Trophoblast cell (in vitro differentiated cells and primary cell): ENCODE measurements at regions not wholly inside any gene's neighbourhood (a gene's known extent, or its start where the extent isn't known, plus 50 kb on each side); places are given as distances from the start of the nearest gene placed in this dataset.

Experiments
- DNase-seq, 2 donors: peaks; one replicate each; pipeline ENCODE4 v3.0.0-alpha.2; 2016
- H2AFZ ChIP-seq: 2 replicates; pipeline ENCODE4 v1.6.1; 2013; ENCODE audit warnings: low read length, moderate library complexity, mild to moderate bottlenecking; ENCODE audit not compliant: insufficient read depth, poor library complexity
- H2AK5ac ChIP-seq: 2 replicates; pipeline ENCODE4 v1.6.1; 2013; ENCODE audit warnings: mild to moderate bottlenecking, low read length
- H2BK120ac ChIP-seq: 2 replicates; pipeline ENCODE4 v1.6.1; 2013; ENCODE audit warnings: low read length, mild to moderate bottlenecking, moderate library complexity; ENCODE audit not compliant: insufficient read depth, poor library complexity
- H2BK12ac ChIP-seq: 2 replicates; pipeline ENCODE4 v1.6.1; 2013; ENCODE audit warnings: mild to moderate bottlenecking, low read length, moderate library complexity
- H2BK5ac ChIP-seq: 2 replicates; pipeline ENCODE4 v1.6.1; 2013; ENCODE audit warnings: low read length, low read depth, moderate library complexity, mild to moderate bottlenecking; ENCODE audit not compliant: poor library complexity
- H3K14ac ChIP-seq: 2 replicates; pipeline ENCODE4 v1.6.1; 2013; ENCODE audit warnings: mild to moderate bottlenecking, low read length
- H3K18ac ChIP-seq: 2 replicates; pipeline ENCODE4 v1.6.1; 2013; ENCODE audit warnings: mild to moderate bottlenecking, low read length
- H3K23ac ChIP-seq: 2 replicates; pipeline ENCODE4 v1.6.1; 2013; ENCODE audit warnings: low read length
- H3K27ac ChIP-seq: 2 replicates; pipeline ENCODE4 v1.5.1; 2013; ENCODE audit warnings: low read depth, mild to moderate bottlenecking, inconsistent platforms, low read length, moderate library complexity
- H3K27me3 ChIP-seq: 2 replicates; pipeline ENCODE4 v1.6.1; 2013; ENCODE audit warnings: inconsistent platforms, mild to moderate bottlenecking, low read length, moderate library complexity; ENCODE audit not compliant: insufficient read depth
- H3K36me3 ChIP-seq, 2 experiments: 1 replicate in 1 of 2; 2 replicates in 1 of 2; pipeline ENCODE4 v1.6.1; 2013; ENCODE audit warnings: low read length in 2 of 2, mild to moderate bottlenecking in 2 of 2, moderate library complexity in 1 of 2; ENCODE audit not compliant: insufficient read depth in 2 of 2, control insufficient read depth in 1 of 2
- H3K4ac ChIP-seq: 2 replicates; pipeline ENCODE4 v1.6.1; 2013; ENCODE audit warnings: low read depth, mild to moderate bottlenecking, low read length, moderate library complexity
- H3K4me1 ChIP-seq, 2 experiments: 1 replicate in 1 of 2; 2 replicates in 1 of 2; pipeline ENCODE4 v1.6.1; 2013; ENCODE audit warnings: low read length in 2 of 2, mild to moderate bottlenecking in 2 of 2, moderate library complexity in 1 of 2; ENCODE audit not compliant: insufficient read depth in 2 of 2, control insufficient read depth in 1 of 2
- H3K4me2 ChIP-seq: 2 replicates; pipeline ENCODE4 v1.6.1; 2013; ENCODE audit warnings: inconsistent platforms, mild to moderate bottlenecking, low read length, moderate library complexity
- H3K4me3 ChIP-seq: 2 replicates; pipeline ENCODE4 v1.5.1; 2013; ENCODE audit warnings: mild to moderate bottlenecking, low read depth, low read length, inconsistent platforms
- H3K79me1 ChIP-seq: one replicate; pipeline ENCODE4 v1.6.1; 2013; ENCODE audit warnings: low read length
- H3K79me2 ChIP-seq: 2 replicates; pipeline ENCODE4 v1.6.1; 2013; ENCODE audit warnings: low read length, mild to moderate bottlenecking; ENCODE audit not compliant: control insufficient read depth, insufficient read depth, poor library complexity
- H3K9ac ChIP-seq: 2 replicates; pipeline ENCODE4 v1.6.1; 2013; ENCODE audit warnings: mild to moderate bottlenecking, low read length
- H3K9me3 ChIP-seq: 2 replicates; pipeline ENCODE4 v1.6.1; 2013; ENCODE audit warnings: low read depth, mild to moderate bottlenecking, control low read depth, inconsistent platforms, low read length; ENCODE audit not compliant: insufficient read depth
- H4K12ac ChIP-seq: 2 replicates; pipeline ENCODE4 v1.6.1; 2013; ENCODE audit warnings: low read depth, mild to moderate bottlenecking, low read length, moderate library complexity
- H4K8ac ChIP-seq: 2 replicates; pipeline ENCODE4 v1.6.1; 2013; ENCODE audit warnings: low read depth, mild to moderate bottlenecking, low read length, moderate library complexity
- H4K91ac ChIP-seq: one replicate; pipeline ENCODE4 v1.6.1; 2013; ENCODE audit warnings: low read depth, mild to moderate bottlenecking, low read length, moderate library complexity
- WGBS: extraction: QIAGEN DNeasy Blood & Tissue Kit; methylation state at CpG from one replicate; pipeline ENCODE4 v1.1.7; 2013; ENCODE audit warnings: missing lambda C conversion rate; ENCODE audit not compliant: insufficient read length, insufficient coverage; ENCODE audit errors: extremely low coverage; 5-methylcytosine and 5-hydroxymethylcytosine counted together

DNA sequence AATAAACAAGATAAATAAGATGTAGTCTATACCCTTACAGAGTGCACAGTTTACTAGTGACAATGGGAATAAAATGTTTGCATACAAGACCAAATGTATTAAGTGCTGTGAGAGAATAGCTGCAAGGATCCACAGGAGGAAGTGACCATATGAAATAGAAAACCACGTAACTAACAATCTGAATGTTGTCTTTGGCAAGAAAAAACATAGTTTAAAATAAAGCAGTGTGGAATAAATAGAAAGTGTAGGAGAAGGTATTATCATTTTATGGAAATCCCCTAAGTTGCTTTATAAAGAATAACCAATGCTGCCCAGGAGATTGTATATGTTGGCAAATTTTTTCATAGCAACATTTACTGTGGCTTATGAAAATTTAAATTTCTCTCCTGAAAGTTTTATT lies 116.1 kb downstream of the PCDH7 start:
- H4K91ac ChIP-seq = no peak overlapping the region
- H2AFZ ChIP-seq = no peak overlapping the region
- no peaks in the 10 kb centered on the region for H3K27me3 ChIP-seq
- no peak overlapping the region for H4K12ac ChIP-seq
- no peak overlapping the region for H3K23ac ChIP-seq
- H3K36me3 ChIP-seq = no peaks in the 10 kb centered on the region
- H2AK5ac ChIP-seq = no peak overlapping the region
- no peak overlapping the region for H2BK12ac ChIP-seq
- peaks cover 2 to 5% of the 10 kb centered on the region in 2 experiments for H3K4me1 ChIP-seq
- H3K27ac ChIP-seq = no peak overlapping the region
- H3K79me2 ChIP-seq = no peaks in the 10 kb centered on the region
- no CpG with 5 or more reads among the region's 1 CpG for WGBS
- H3K14ac ChIP-seq = no peak overlapping the region
- H3K9me3 ChIP-seq = no peaks in the 10 kb centered on the region
- H4K8ac ChIP-seq = no peak overlapping the region
- H3K9ac ChIP-seq = no peak overlapping the region
- no peak overlapping the region for H3K4me3 ChIP-seq
- no peak overlapping the region for H2BK120ac ChIP-seq
- no peak overlapping the region for H3K4me2 ChIP-seq
- no peak for DNase-seq
- no peak overlapping the region for H2BK5ac ChIP-seq
- no peak overlapping the region for H3K18ac ChIP-seq
- H3K4ac ChIP-seq = no peak overlapping the region
- H3K79me1 ChIP-seq = no peaks in the 10 kb centered on the region

DNA sequence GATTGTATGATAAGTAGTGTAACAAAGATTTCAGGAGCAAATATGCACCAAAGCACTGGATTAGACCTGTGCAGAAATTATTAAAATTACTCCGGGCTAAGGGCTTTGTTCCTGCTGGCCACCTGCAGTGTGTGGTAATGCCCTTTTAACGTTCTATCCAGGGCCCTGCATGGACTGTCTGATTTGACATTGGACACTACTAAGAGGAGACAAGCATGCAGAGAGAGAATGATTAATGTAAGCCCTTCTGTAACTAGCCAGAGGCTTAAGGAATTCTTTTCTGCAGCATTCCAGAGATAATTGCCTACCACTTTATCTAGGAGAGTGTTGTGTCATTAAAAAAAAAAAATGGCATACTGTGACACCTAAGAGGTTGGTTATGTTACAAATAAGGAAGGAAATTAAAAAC lies 117.0 kb downstream of the PCDH7 start:
- Histone ChIP-seq H3K4me3 (no peak overlapping the region), H3K4me1 (peaks cover 2 to 5% of the 10 kb centered on the region in 2 experiments)

DNA sequence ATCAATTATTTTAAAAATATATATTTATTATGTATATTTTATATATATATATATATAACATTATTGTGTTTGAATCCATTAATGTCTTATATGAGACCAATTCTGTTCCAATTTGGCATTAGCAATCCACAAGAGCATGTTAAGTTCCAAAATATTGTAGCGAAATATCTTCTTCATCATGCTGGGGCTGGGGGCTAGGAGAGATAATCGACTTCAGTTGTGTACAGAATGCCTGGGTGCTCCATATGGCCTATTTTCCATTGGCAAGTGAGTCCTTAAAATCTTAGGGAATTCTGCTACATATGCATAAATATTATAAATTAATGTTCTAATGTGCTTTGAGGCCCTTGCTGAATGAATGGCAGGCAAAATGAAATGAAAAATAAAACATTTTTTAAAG lies 117.7 kb downstream of the PCDH7 start:
- Histone ChIP-seq H3K9me3 (no peaks in the 10 kb centered on the region), H3K79me2 (no peaks in the 10 kb centered on the region), H4K91ac (peak overlapping the region; percentile 74)

More for the DNA sequence above, 117.0 kb downstream of the PCDH7 start:
- H3K27me3 ChIP-seq = no peaks in the 10 kb centered on the region
- H2BK120ac ChIP-seq = no peak overlapping the region
- no peak overlapping the region for H3K9ac ChIP-seq
- no peaks in the 10 kb centered on the region for H3K79me2 ChIP-seq
- H2AK5ac ChIP-seq = no peak overlapping the region
- H3K4me2 ChIP-seq = no peak overlapping the region
- peak; percentile 22 to 46 for DNase-seq
- H3K14ac ChIP-seq = no peak overlapping the region
- H2BK12ac ChIP-seq = no peak overlapping the region
- H3K27ac ChIP-seq = peak overlapping the region; percentile 74
- H4K8ac ChIP-seq = no peak overlapping the region
- H2AFZ ChIP-seq = no peak overlapping the region
- H3K9me3 ChIP-seq = no peaks in the 10 kb centered on the region
- no peak overlapping the region for H4K12ac ChIP-seq
- no peaks in the 10 kb centered on the region for H3K79me1 ChIP-seq
- no peak overlapping the region for H2BK5ac ChIP-seq
- H3K36me3 ChIP-seq = no peaks in the 10 kb centered on the region
- H3K23ac ChIP-seq = no peak overlapping the region
- H3K18ac ChIP-seq = no peak overlapping the region
- no CpG with 5 or more reads among the region's 2 CpGs for WGBS
- no peak overlapping the region for H4K91ac ChIP-seq
- no peak overlapping the region for H3K4ac ChIP-seq

DNA sequence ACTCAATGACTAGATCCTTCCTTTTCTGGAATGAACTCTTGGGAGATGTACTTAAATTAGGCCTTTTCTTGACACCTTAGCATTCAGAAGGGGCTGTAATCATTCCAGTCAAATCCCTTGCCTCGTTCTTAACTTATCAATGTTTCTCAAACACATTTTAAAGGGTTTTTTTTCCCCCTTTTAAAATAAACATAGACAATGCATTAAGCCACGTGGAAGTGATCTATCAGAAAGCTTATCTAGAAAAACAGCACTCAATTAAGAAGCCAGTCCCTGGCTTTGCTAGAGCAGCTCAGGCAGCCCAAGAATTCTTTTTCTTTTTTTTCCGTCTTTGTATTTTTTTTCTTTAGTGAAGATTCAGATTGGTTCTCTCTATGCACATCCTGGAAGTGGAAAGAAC lies 118.2 kb downstream of the PCDH7 start:
- no peaks in the 10 kb centered on the region for H3K36me3 ChIP-seq
- H4K91ac ChIP-seq = no peak overlapping the region
- H2AFZ ChIP-seq = no peak overlapping the region
- peaks cover 4 to 7% of the 10 kb centered on the region in 2 experiments for H3K4me1 ChIP-seq
- H3K4me2 ChIP-seq = no peak overlapping the region
- no peaks in the 10 kb centered on the region for H3K27me3 ChIP-seq
- H2BK12ac ChIP-seq = no peak overlapping the region
- no peaks in the 10 kb centered on the region for H3K79me2 ChIP-seq
- no peak overlapping the region for H2BK120ac ChIP-seq
- H3K4me3 ChIP-seq = no peak overlapping the region
- DNase-seq = no peak
- no peak overlapping the region for H4K12ac ChIP-seq
- WGBS = no CpG with 5 or more reads among the region's 3 CpGs
- no peak overlapping the region for H3K4ac ChIP-seq
- no peaks in the 10 kb centered on the region for H3K9me3 ChIP-seq
- no peak overlapping the region for H2AK5ac ChIP-seq
- H3K27ac ChIP-seq = peak overlapping the region; percentile 72
- no peak overlapping the region for H4K8ac ChIP-seq
- peaks cover 3% of the 10 kb centered on the region for H3K79me1 ChIP-seq
- no peak overlapping the region for H3K23ac ChIP-seq
- H3K18ac ChIP-seq = no peak overlapping the region
- H2BK5ac ChIP-seq = no peak overlapping the region
- no peak overlapping the region for H3K9ac ChIP-seq
- no peak overlapping the region for H3K14ac ChIP-seq

More for the DNA sequence above, 117.7 kb downstream of the PCDH7 start:
- peak overlapping the region; percentile 72 for H2BK5ac ChIP-seq
- H3K18ac ChIP-seq = no peak overlapping the region
- no peak overlapping the region for H2AK5ac ChIP-seq
- no peak overlapping the region for H3K23ac ChIP-seq
- H3K4me3 ChIP-seq = no peak overlapping the region
- no peak overlapping the region for H3K9ac ChIP-seq
- no peaks in the 10 kb centered on the region for H3K27me3 ChIP-seq
- no peak overlapping the region for H3K4ac ChIP-seq
- WGBS = no CpG with 5 or more reads among the region's 2 CpGs
- H2AFZ ChIP-seq = no peak overlapping the region
- DNase-seq = no peak
- H2BK12ac ChIP-seq = peak overlapping the region; percentile 84
- H3K27ac ChIP-seq = peak overlapping the region; percentile 72
- H4K8ac ChIP-seq = no peak overlapping the region
- peak overlapping the region; percentile 11 for H2BK120ac ChIP-seq
- H3K14ac ChIP-seq = peak overlapping the region; percentile 53
- H3K79me1 ChIP-seq = no peaks in the 10 kb centered on the region
- H3K36me3 ChIP-seq = no peaks in the 10 kb centered on the region
- H4K12ac ChIP-seq = no peak overlapping the region
- peaks cover 2 to 7% of the 10 kb centered on the region in 2 experiments for H3K4me1 ChIP-seq
- no peak overlapping the region for H3K4me2 ChIP-seq
